Esophagus squamous epithelium (tissue), 5 donors: ENCODE measurements at regions not wholly inside any gene's neighbourhood (a gene's known extent, or its start where the extent isn't known, plus 50 kb on each side); places are given as distances from the start of the nearest gene placed in this dataset.

Experiments used
- DNase-seq: peaks from one replicate; lab custom pipeline; 2025; lab: John Stamatoyannopoulos, UW
- H3K27ac ChIP-seq, 4 donors: fragments of 200-600 bp; sonication (generic); one replicate each; pipeline ENCODE4 v1.5.1; 2016 to 2019; ENCODE audit warnings: mild to moderate bottlenecking in 1 of 4
- H3K27me3 ChIP-seq, 4 donors: fragments of 200-600 bp; sonication (generic); 1 replicate in 3 of 4; 2 replicates in 1 of 4; pipeline versions ENCODE4 v1.5.1 to v1.6.0; 2017 to 2021; ENCODE audit warnings: antibody characterized with exemption in 1 of 4
- H3K36me3 ChIP-seq, 3 donors: fragments of 200-600 bp; sonication (generic); one replicate each; pipeline ENCODE4 v1.5.1; 2016 to 2019
- H3K4me1 ChIP-seq, 3 donors: fragments of 200-600 bp; sonication (generic); one replicate each; pipeline ENCODE4 v1.5.1; 2017 to 2019
- H3K4me3 ChIP-seq, 4 donors: fragments of 200-600 bp; sonication (generic); 1 replicate in 3 of 4; 2 replicates in 1 of 4; pipeline ENCODE4 v1.5.1; 2016 to 2019; ENCODE audit warnings: mild to moderate bottlenecking in 2 of 4, moderate library complexity in 1 of 4
- H3K9me3 ChIP-seq, 3 donors: fragments of 200-600 bp; sonication (generic); one replicate each; pipeline ENCODE4 v1.5.1; 2016 to 2019
- CTCF ChIP-seq, 6 experiments: fragments of 450-650 bp in 4 of 6; fragments of 200-600 bp in 2 of 6; sonication (generic) in 2 of 6; IDR thresholded peaks; one replicate each; pipeline ENCODE4 v1.5.1; 2016 to 2019; ENCODE audit warnings: antibody characterized with exemption in 6 of 6, mild to moderate bottlenecking in 4 of 6, moderate library complexity in 4 of 6
- POLR2A ChIP-seq, 4 donors: fragments of 450-650 bp; IDR thresholded peaks; one replicate each; pipeline ENCODE4 v1.6.1; 2017; ENCODE audit warnings: antibody characterized with exemption in 4 of 4, mild to moderate bottlenecking in 4 of 4, moderate library complexity in 3 of 4
- WGBS, 2 donors: methylation state at CpG; one replicate each; pipeline ENCODE4 v1.1.5; 2018; 5-methylcytosine and 5-hydroxymethylcytosine counted together
- intact Hi-C: fragments of 100-400 bp; cut with DNase I; formaldehyde crosslinking; loops from one replicate; pipeline ENCODE4 v1.15.0; 2022
- donor health status: DM: yes; HTN: yes; CAD: no.

- no peaks in the 10 kb centered on the region for H3K27me3 ChIP-seq
- WGBS, 2 donors, result 11 to 50% methylated on average over 1 of the region's 1 CpG
- intact Hi-C loops, result no loop called here
These were observed 173.1 kb upstream of the VCX3A start for GRCh38 chrX:6708041-6708440.

GRCh38 chrX:6707497-6707896 is 172.6 kb upstream of the VCX3A start:
- Histone ChIP-seq H3K36me3 (no peaks in the 10 kb centered on the region), H3K4me1 (no peaks in the 10 kb centered on the region), H3K27ac (no peak overlapping the region), H3K4me3 (no peak overlapping the region), H3K27me3 (no peaks in the 10 kb centered on the region), H3K9me3 (no peaks in the 10 kb centered on the region)
- TF ChIP-seq CTCF (IDR thresholded peaks at IDR 0.05) (no peak), POLR2A (IDR thresholded peaks at IDR 0.05) (no peak)
- no peak for DNase-seq
- intact Hi-C loops, result no loop called here
- 70 to 81% methylated on average over 4 to 6 of the region's 6 CpGs for WGBS, 2 donors

More at GRCh38 chrX:6708041-6708440, 173.1 kb upstream of the VCX3A start:
- no peak for DNase-seq
- Histone ChIP-seq H3K4me1 (no peaks in the 10 kb centered on the region), H3K4me3 (no peak overlapping the region), H3K36me3 (no peaks in the 10 kb centered on the region), H3K9me3 (no peaks in the 10 kb centered on the region), H3K27ac (no peak overlapping the region)
- TF ChIP-seq CTCF (IDR thresholded peaks at IDR 0.05) (no peak), POLR2A (IDR thresholded peaks at IDR 0.05) (no peak)

GRCh38 chrX:6701085-6701484 is 166.2 kb upstream of the VCX3A start:
- H3K9me3 ChIP-seq, result no peaks in the 10 kb centered on the region
- WGBS, 2 donors, result 87 to 93% methylated on average over 4 of the region's 4 CpGs

GRCh38 chrX:6695717-6696116 is 160.8 kb upstream of the VCX3A start:
- Histone ChIP-seq H3K36me3 (no peaks in the 10 kb centered on the region), H3K27me3 (no peaks in the 10 kb centered on the region), H3K9me3 (no peaks in the 10 kb centered on the region), H3K4me3 (no peak overlapping the region), H3K4me1 (no peaks in the 10 kb centered on the region), H3K27ac (no peak overlapping the region)
- intact Hi-C loops, result no loop called here
- no peak for DNase-seq
- TF ChIP-seq CTCF (IDR thresholded peaks at IDR 0.05), result no peak
- no peak for TF ChIP-seq POLR2A (IDR thresholded peaks at IDR 0.05)
- WGBS, 2 donors, result 71 to 85% methylated on average over 5 of the region's 5 CpGs

More at GRCh38 chrX:6701085-6701484, 166.2 kb upstream of the VCX3A start:
- Histone ChIP-seq H3K36me3 (no peaks in the 10 kb centered on the region), H3K4me1 (no peaks in the 10 kb centered on the region), H3K4me3 (no peak overlapping the region), H3K27me3 (no peaks in the 10 kb centered on the region), H3K27ac (no peak overlapping the region)
- no peak for DNase-seq
- TF ChIP-seq CTCF (IDR thresholded peaks at IDR 0.05) (no peak), POLR2A (IDR thresholded peaks at IDR 0.05) (no peak)
- intact Hi-C loops, result no loop called here

GRCh38 chrX:6694977-6695376 is 160.1 kb upstream of the VCX3A start:
- Histone ChIP-seq H3K36me3 (no peaks in the 10 kb centered on the region), H3K4me1 (no peaks in the 10 kb centered on the region), H3K27ac (no peak overlapping the region), H3K4me3 (no peak overlapping the region), H3K9me3 (no peaks in the 10 kb centered on the region), H3K27me3 (no peaks in the 10 kb centered on the region)
- WGBS, 2 donors, result 25 to 35% methylated on average over 4 of the region's 4 CpGs
- TF ChIP-seq CTCF (IDR thresholded peaks at IDR 0.05), result no peak
- TF ChIP-seq POLR2A (IDR thresholded peaks at IDR 0.05), result no peak
- intact Hi-C loops, result no loop called here
- no peak for DNase-seq
